ENCODE measurements at regions not wholly inside any gene's neighbourhood (a gene's known extent, or its start where the extent isn't known, plus 50 kb on each side); places are given as distances from the start of the nearest gene placed in this dataset.
"Not testable (repeated sequence)": the region's sequence is repeated elsewhere in the genome, so short reads cannot be mapped to it uniquely, and the experiment has no call there.

DNA sequence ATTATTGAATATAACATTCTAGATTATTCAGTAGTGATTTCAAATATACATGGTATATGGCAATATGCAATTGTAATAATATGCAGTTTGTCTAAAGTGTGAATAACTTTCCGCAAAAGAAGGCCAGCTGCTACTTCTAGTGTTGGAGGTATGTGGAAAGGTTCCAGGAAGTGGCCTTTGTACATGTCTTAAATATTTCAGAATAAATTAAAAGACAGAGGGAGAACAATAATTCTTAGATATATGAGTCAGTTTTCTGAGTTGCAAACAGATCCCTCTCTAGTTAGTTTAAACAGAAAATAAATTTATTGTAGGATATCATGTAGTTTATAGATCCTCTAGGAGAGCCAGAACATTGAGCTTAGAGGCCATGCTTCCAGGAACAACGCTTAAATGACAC lies 210.8 kb upstream of the ELL2 start:
- no peak for TF ChIP-seq KLF1 (tag by site-specific recombination; IDR thresholded peaks at IDR 0.05)
- TF ChIP-seq SCRT1 (tag by site-specific recombination; IDR thresholded peaks at IDR 0.05; ENCODE audit: borderline replicate concordance), result no peak
- TF ChIP-seq ZFP69B (tag by site-specific recombination; IDR thresholded peaks at IDR 0.05), result no peak
- no peak for TF ChIP-seq ZNF658 (tag by site-specific recombination; IDR thresholded peaks at IDR 0.05)
- no peak for TF ChIP-seq ZNF23 (tag by site-specific recombination; IDR thresholded peaks at IDR 0.05; ENCODE audit: borderline replicate concordance)
- TF ChIP-seq, protein P1, sequence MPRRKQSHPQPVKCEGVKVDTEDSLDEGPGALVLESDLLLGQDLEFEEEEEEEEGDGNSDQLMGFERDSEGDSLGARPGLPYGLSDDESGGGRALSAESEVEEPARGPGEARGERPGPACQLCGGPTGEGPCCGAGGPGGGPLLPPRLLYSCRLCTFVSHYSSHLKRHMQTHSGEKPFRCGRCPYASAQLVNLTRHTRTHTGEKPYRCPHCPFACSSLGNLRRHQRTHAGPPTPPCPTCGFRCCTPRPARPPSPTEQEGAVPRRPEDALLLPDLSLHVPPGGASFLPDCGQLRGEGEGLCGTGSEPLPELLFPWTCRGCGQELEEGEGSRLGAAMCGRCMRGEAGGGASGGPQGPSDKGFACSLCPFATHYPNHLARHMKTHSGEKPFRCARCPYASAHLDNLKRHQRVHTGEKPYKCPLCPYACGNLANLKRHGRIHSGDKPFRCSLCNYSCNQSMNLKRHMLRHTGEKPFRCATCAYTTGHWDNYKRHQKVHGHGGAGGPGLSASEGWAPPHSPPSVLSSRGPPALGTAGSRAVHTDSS (tag by site-specific recombination; IDR thresholded peaks at IDR 0.05), result no peak
- TF ChIP-seq YY2 (tag by site-specific recombination; IDR thresholded peaks at IDR 0.05), result no peak
- TF ChIP-seq, protein P2, sequence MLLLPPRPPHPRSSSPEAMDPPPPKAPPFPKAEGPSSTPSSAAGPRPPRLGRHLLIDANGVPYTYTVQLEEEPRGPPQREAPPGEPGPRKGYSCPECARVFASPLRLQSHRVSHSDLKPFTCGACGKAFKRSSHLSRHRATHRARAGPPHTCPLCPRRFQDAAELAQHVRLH (tag by site-specific recombination; IDR thresholded peaks at IDR 0.05), result no peak
- TF ChIP-seq YY1 (tag by site-specific recombination; IDR thresholded peaks at IDR 0.05), result no peak
- TF ChIP-seq, protein P3, sequence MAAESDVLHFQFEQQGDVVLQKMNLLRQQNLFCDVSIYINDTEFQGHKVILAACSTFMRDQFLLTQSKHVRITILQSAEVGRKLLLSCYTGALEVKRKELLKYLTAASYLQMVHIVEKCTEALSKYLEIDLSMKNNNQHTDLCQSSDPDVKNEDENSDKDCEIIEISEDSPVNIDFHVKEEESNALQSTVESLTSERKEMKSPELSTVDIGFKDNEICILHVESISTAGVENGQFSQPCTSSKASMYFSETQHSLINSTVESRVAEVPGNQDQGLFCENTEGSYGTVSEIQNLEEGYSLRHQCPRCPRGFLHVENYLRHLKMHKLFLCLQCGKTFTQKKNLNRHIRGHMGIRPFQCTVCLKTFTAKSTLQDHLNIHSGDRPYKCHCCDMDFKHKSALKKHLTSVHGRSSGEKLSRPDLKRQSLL (tag by site-specific recombination; IDR thresholded peaks at IDR 0.05), result no peak
- TF ChIP-seq, protein P4, sequence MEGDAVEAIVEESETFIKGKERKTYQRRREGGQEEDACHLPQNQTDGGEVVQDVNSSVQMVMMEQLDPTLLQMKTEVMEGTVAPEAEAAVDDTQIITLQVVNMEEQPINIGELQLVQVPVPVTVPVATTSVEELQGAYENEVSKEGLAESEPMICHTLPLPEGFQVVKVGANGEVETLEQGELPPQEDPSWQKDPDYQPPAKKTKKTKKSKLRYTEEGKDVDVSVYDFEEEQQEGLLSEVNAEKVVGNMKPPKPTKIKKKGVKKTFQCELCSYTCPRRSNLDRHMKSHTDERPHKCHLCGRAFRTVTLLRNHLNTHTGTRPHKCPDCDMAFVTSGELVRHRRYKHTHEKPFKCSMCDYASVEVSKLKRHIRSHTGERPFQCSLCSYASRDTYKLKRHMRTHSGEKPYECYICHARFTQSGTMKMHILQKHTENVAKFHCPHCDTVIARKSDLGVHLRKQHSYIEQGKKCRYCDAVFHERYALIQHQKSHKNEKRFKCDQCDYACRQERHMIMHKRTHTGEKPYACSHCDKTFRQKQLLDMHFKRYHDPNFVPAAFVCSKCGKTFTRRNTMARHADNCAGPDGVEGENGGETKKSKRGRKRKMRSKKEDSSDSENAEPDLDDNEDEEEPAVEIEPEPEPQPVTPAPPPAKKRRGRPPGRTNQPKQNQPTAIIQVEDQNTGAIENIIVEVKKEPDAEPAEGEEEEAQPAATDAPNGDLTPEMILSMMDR (tag by site-specific recombination; IDR thresholded peaks at IDR 0.05), result no peak
- no peak for TF ChIP-seq ZNF529 (tag by site-specific recombination; IDR thresholded peaks at IDR 0.05; ENCODE audit: insufficient replicate concordance)
- no peak for TF ChIP-seq TRIM28 (IDR thresholded peaks at IDR 0.05; ENCODE audit: borderline replicate concordance, low read length)
- no peak for TF ChIP-seq GLIS2 (tag by site-specific recombination; IDR thresholded peaks at IDR 0.05)
- TF ChIP-seq ZNF433 (tag by site-specific recombination; IDR thresholded peaks at IDR 0.05; ENCODE audit: low read depth), result no peak
- ChIA-PET CTCF (interaction anchor here (0.7 kb wide), 1 partner anchor 59 kb away, joined by 4 read pairs; no protein-coding TSS in a partner anchor), POLR2A (no interaction called here)
- Histone ChIP-seq H3K27ac (ENCODE audit: extremely low read depth, low read depth, low read length) (no peak overlapping the region), H3K4me1 (ENCODE audit: control insufficient read depth, insufficient read depth, low read length) (no peaks in the 10 kb centered on the region), H3K9me3 (ENCODE audit: control insufficient read depth, insufficient read depth, low read depth, low read length) (no peaks in the 10 kb centered on the region), H3K4me3 (ENCODE audit: low read depth, low read length) (no peak overlapping the region), H3K36me3 (ENCODE audit: control insufficient read depth in 2 of 2, insufficient read depth in 1 of 2, low read length in 2 of 2) (no peaks in the 10 kb centered on the region)

DNA sequence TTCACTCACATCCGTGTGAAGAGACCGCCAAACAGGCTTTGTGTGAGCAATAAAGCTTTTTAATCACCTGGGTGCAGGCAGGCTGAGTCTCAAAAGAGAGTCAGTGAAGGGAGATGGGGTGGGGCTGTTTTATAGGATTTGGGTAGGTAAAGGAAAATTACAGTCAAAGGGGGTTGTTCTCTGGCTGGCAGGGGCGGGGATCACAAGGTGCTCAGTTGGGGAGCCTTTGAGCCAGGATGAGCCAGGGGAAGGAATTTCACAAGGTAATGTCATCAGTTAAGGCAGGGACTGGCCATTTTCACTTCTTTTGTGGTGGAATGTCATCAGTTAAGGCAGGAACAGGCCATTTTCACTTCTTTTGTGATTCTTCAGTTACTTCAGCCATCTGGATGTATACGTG lies 210.3 kb upstream of the ELL2 start:
- H3K4me1 ChIP-seq (ENCODE audit: control insufficient read depth, insufficient read depth, low read length); H3K36me3 ChIP-seq (ENCODE audit: control insufficient read depth in 2 of 2, insufficient read depth in 1 of 2, low read length in 2 of 2); POLR2A ChIA-PET; H3K9me3 ChIP-seq (ENCODE audit: control insufficient read depth, insufficient read depth, low read depth, low read length); H3K4me3 ChIP-seq (ENCODE audit: low read depth, low read length); H3K27ac ChIP-seq (ENCODE audit: extremely low read depth, low read depth, low read length): not testable (repeated sequence)
- CTCF ChIA-PET, result interaction anchor here (0.7 kb wide), 1 partner anchor 58 kb away, joined by 4 read pairs; no protein-coding TSS in a partner anchor

DNA sequence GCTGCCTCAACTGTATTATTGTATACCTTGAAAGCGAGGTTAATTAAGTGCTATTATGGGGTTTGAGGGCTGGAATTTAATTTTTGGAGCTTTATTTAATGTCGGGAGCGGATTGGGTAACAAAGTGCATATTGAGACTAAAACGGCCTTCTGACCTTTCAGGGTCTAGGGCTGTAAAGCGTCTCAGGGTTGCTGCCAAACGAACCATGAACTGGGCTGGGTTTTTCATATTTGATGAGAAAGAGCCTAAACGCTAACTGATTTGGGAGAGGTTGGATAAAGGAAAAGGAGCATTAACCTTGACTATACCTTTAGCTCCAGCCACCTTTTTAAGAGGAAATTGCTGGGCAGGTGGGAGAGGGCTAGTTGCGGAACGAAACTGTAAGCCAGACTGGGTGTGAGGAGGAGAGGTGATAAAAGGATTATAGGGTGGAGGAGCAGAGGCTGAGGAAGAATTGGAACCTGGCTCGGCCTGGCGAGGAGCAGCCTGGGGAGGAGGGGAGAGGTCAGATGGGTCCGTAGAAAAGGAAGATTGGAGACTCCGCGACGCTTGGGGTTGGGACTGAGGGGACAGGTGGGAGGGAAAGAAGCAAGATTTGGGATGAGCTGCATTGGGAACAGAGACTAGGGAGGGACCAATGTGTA lies 209.0 kb upstream of the ELL2 start:
- CTCF ChIA-PET; H3K4me3 ChIP-seq (ENCODE audit: low read depth, low read length); H3K36me3 ChIP-seq (ENCODE audit: control insufficient read depth in 2 of 2, insufficient read depth in 1 of 2, low read length in 2 of 2); H3K4me1 ChIP-seq (ENCODE audit: control insufficient read depth, insufficient read depth, low read length); H3K9me3 ChIP-seq (ENCODE audit: control insufficient read depth, insufficient read depth, low read depth, low read length); POLR2A ChIA-PET; H3K27ac ChIP-seq (ENCODE audit: extremely low read depth, low read depth, low read length): not testable (repeated sequence)

DNA sequence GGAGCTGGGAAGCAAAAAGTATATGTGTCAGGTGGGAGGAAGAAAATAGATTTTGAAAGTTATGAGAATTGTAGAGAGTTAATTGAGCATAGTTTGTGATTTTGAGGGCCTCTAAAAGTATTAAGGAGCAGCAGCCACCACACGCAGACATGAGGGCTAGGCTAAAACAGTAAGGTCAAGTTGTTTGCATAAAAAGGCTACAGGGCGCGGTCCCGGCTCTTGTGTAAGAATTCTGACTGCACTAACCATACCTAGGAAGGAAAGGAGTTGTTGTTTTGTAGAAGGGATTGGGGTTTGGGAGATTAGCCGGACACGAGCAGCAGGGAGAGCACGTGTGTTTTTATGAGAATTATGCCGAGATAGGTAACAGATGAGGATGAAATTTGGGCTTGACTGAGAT lies 207.2 kb upstream of the ELL2 start:
- H3K4me1 ChIP-seq (ENCODE audit: control insufficient read depth, insufficient read depth, low read length); POLR2A ChIA-PET: not testable (repeated sequence)

More for the DNA sequence above, 207.2 kb upstream of the ELL2 start:
- H3K4me3 ChIP-seq (ENCODE audit: low read depth, low read length); H3K9me3 ChIP-seq (ENCODE audit: control insufficient read depth, insufficient read depth, low read depth, low read length); H3K36me3 ChIP-seq (ENCODE audit: control insufficient read depth in 2 of 2, insufficient read depth in 1 of 2, low read length in 2 of 2); CTCF ChIA-PET; H3K27ac ChIP-seq (ENCODE audit: extremely low read depth, low read depth, low read length): not testable (repeated sequence)
